Type B pancreatic cell (in vitro differentiated cells): ENCODE measurements at regions not wholly inside any gene's neighbourhood (a gene's known extent, or its start where the extent isn't known, plus 50 kb on each side); places are given as distances from the start of the nearest gene placed in this dataset.
"Not testable (repeated sequence)": the region's sequence is repeated elsewhere in the genome, so short reads cannot be mapped to it uniquely, and the experiment has no call there.

Experiments used
- DNase-seq: peaks from one replicate; pipeline ENCODE4 v3.0.0; 2021; ENCODE audit warnings: mixed read lengths; ENCODE audit not compliant: unreplicated experiment; ENCODE audit errors: extremely low spot score
- H3K27ac Mint-ChIP-seq: 2 replicates; pipeline ENCODE4 v1.8.0; 2021; ENCODE audit warnings: mild to moderate bottlenecking, mixed read lengths
- H3K27me3 Mint-ChIP-seq: 2 replicates; pipeline ENCODE4 v1.8.0; 2021; ENCODE audit warnings: mixed read lengths
- H3K36me3 Mint-ChIP-seq: 2 replicates; pipeline ENCODE4 v1.8.0; 2021; ENCODE audit warnings: mixed read lengths
- H3K4me1 Mint-ChIP-seq: one replicate; pipeline ENCODE4 v1.8.0; 2021; ENCODE audit warnings: mixed read lengths; ENCODE audit not compliant: unreplicated experiment
- H3K4me3 Mint-ChIP-seq: 2 replicates; pipeline ENCODE4 v1.8.0; 2021; ENCODE audit warnings: mild to moderate bottlenecking, mixed read lengths
- H3K9me3 Mint-ChIP-seq: 2 replicates; pipeline ENCODE4 v1.8.0; 2021; ENCODE audit warnings: mixed read lengths
- CTCF ChIP-seq: fragments of 200-600 bp; sonication (generic); conservative IDR thresholded peaks from 2 replicates; pipeline ENCODE4 v1.5.0; 2021; ENCODE audit warnings: antibody characterized with exemption, mild to moderate bottlenecking

DNA sequence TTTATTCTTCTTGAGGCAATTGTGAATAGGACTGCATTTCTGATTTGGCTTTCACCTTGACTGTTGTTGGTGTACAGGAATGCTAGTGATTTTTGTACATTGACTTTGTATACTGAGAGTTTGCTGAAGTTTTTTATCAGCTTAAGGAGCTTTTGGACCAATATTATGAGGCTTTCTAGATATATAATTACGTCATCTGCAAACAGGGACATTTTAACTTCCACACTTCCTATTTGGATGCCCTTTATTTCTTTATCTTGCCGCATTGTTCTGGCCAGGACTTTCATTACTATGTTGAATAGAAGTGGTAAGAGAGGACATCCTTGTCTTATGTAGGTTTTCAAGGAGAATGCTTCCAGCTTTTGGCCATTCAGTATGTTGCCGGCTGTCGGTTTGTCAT is 425.4 kb upstream of the CHAC2 start:
- H3K4me3 Mint-ChIP-seq = no peak overlapping the region

GRCh38 chr2:53334610-53335009 is 433.0 kb upstream of the CHAC2 start:
- no peak overlapping the region for H3K4me3 Mint-ChIP-seq
- no peak for TF ChIP-seq CTCF

More for the DNA sequence above, 425.4 kb upstream of the CHAC2 start:
- no peak for DNase-seq
- Mint-ChIP-seq H3K27ac (no peak overlapping the region), H3K27me3 (no peaks in the 10 kb centered on the region), H3K9me3 (no peaks in the 10 kb centered on the region), H3K4me1 (no peaks in the 10 kb centered on the region), H3K36me3 (no peaks in the 10 kb centered on the region)
- TF ChIP-seq CTCF = no peak

GRCh38 chr2:53331667-53332066 is 435.9 kb upstream of the CHAC2 start:
- no peak for DNase-seq
- Mint-ChIP-seq H3K4me3 (no peak overlapping the region), H3K9me3 (no peaks in the 10 kb centered on the region), H3K27ac (no peak overlapping the region), H3K4me1 (no peaks in the 10 kb centered on the region), H3K27me3 (no peaks in the 10 kb centered on the region), H3K36me3 (no peaks in the 10 kb centered on the region)
- no peak for TF ChIP-seq CTCF

More at GRCh38 chr2:53334610-53335009, 433.0 kb upstream of the CHAC2 start:
- H3K27ac Mint-ChIP-seq = no peak overlapping the region
- no peaks in the 10 kb centered on the region for H3K9me3 Mint-ChIP-seq
- no peaks in the 10 kb centered on the region for H3K27me3 Mint-ChIP-seq
- H3K36me3 Mint-ChIP-seq = no peaks in the 10 kb centered on the region
- DNase-seq = no peak
- H3K4me1 Mint-ChIP-seq = no peaks in the 10 kb centered on the region

DNA sequence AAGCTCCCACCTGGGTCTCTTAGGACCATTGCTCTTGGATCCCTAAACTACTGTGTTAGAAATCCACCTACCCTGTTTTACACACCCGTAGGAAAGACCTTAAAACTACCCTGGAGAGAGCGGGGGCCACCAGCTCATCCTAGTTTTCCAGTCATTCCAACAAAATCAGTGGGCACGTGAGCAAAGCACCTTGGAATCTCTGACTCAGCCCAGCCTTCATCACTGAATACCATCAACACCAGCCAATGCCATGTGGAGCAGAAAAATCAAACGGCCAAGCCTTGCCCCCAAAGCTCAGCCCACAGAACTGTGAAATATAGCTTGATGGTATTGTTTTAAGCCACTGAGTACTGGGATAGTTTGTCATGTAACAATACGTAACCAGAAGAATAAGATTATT is 449.7 kb upstream of the CHAC2 start:
- Mint-ChIP-seq H3K27ac (no peak overlapping the region), H3K36me3 (no peaks in the 10 kb centered on the region), H3K9me3 (no peaks in the 10 kb centered on the region)

GRCh38 chr2:53315149-53315548 is 452.5 kb upstream of the CHAC2 start:
- no peak overlapping the region for H3K27ac Mint-ChIP-seq
- no peaks in the 10 kb centered on the region for H3K36me3 Mint-ChIP-seq
- H3K4me1 Mint-ChIP-seq = no peaks in the 10 kb centered on the region
- DNase-seq = no peak
- no peak overlapping the region for H3K4me3 Mint-ChIP-seq
- TF ChIP-seq CTCF = no peak
- H3K27me3 Mint-ChIP-seq = no peaks in the 10 kb centered on the region
- no peaks in the 10 kb centered on the region for H3K9me3 Mint-ChIP-seq

More for the DNA sequence above, 449.7 kb upstream of the CHAC2 start:
- no peak for TF ChIP-seq CTCF
- Mint-ChIP-seq H3K4me3 (no peak overlapping the region), H3K27me3 (no peaks in the 10 kb centered on the region), H3K4me1 (no peaks in the 10 kb centered on the region)
- DNase-seq = no peak

GRCh38 chr2:53314718-53315117 is 452.9 kb upstream of the CHAC2 start:
- DNase-seq = no peak
- no peaks in the 10 kb centered on the region for H3K36me3 Mint-ChIP-seq
- no peaks in the 10 kb centered on the region for H3K9me3 Mint-ChIP-seq
- H3K4me1 Mint-ChIP-seq = no peaks in the 10 kb centered on the region
- TF ChIP-seq CTCF = no peak
- no peak overlapping the region for H3K4me3 Mint-ChIP-seq
- no peak overlapping the region for H3K27ac Mint-ChIP-seq
- H3K27me3 Mint-ChIP-seq = no peaks in the 10 kb centered on the region

GRCh38 chr2:53313644-53314043 is 454.0 kb upstream of the CHAC2 start:
- not testable (repeated sequence) for H3K27me3 Mint-ChIP-seq, DNase-seq, H3K9me3 Mint-ChIP-seq, H3K4me1 Mint-ChIP-seq, H3K27ac Mint-ChIP-seq, H3K4me3 Mint-ChIP-seq, H3K36me3 Mint-ChIP-seq
